Stomach (tissue), 4 donors: ENCODE measurements at regions not wholly inside any gene's neighbourhood (a gene's known extent, or its start where the extent isn't known, plus 50 kb on each side); places are given as distances from the start of the nearest gene placed in this dataset.

Experiments used
- CTCF ChIP-seq, 7 experiments: fragments of 450-650 bp in 4 of 7; fragments of 200-600 bp in 3 of 7; sonication (generic) in 3 of 7; IDR thresholded peaks; one replicate each; pipeline ENCODE4 v1.5.1; 2016 to 2019; ENCODE audit warnings: antibody characterized with exemption in 7 of 7, control low read depth in 2 of 7, mild to moderate bottlenecking in 1 of 7
- POLR2A ChIP-seq, 4 donors: fragments of 450-650 bp; IDR thresholded peaks; one replicate each; pipeline ENCODE4 v1.6.1; 2016; ENCODE audit warnings: antibody characterized with exemption in 4 of 4, control low read depth in 2 of 4, mild to moderate bottlenecking in 1 of 4, moderate library complexity in 1 of 4
- POLR2AphosphoS5 ChIP-seq, 3 donors: sonication (generic); formaldehyde crosslinking; IDR thresholded peaks; one replicate each; pipeline ENCODE4 v1.6.1; 2016; ENCODE audit warnings: antibody characterized with exemption in 3 of 3

GRCh38 chr5:39732166-39732565 is 307.4 kb upstream of the DAB2 start:
- TF ChIP-seq POLR2A (IDR thresholded peaks at IDR 0.05) = no peak
- no peak for TF ChIP-seq CTCF (IDR thresholded peaks at IDR 0.05)
- TF ChIP-seq POLR2AphosphoS5 (IDR thresholded peaks at IDR 0.05) = no peak
